Lung (tissue), 11 donors: ENCODE measurements at regions not wholly inside any gene's neighbourhood (a gene's known extent, or its start where the extent isn't known, plus 50 kb on each side); places are given as distances from the start of the nearest gene placed in this dataset.

ENCODE experiments used
- ATAC-seq: fragments of 200-7000 bp; cut with Tn5 transposase; one replicate; pipeline ENCODE4 v1.9.1; 2020; ENCODE audit warnings: moderate number of reproducible peaks; ENCODE audit not compliant: insufficient read depth, low FRiP score
- DNase-seq, 3 donors: peaks; one replicate each; pipeline ENCODE4 v3.0.0-alpha.2; 2013 to 2017
- H3K27ac ChIP-seq, 2 donors: one replicate each; pipeline ENCODE4 v1.5.1; 2013; ENCODE audit warnings: mild to moderate bottlenecking in 2 of 2, moderate library complexity in 2 of 2, control low read depth in 1 of 2, inconsistent platforms in 1 of 2, low read depth in 1 of 2, low read length in 1 of 2
- H3K27me3 ChIP-seq, 3 donors: one replicate each; pipeline ENCODE4 v1.5.1; 2013; ENCODE audit warnings: low read length in 2 of 3; ENCODE audit not compliant: control insufficient read depth in 3 of 3, insufficient read depth in 3 of 3
- H3K36me3 ChIP-seq, 4 donors: one replicate each; pipeline ENCODE4 v1.5.1; 2013; ENCODE audit warnings: low read length in 4 of 4, mild to moderate bottlenecking in 1 of 4, moderate library complexity in 1 of 4; ENCODE audit not compliant: control insufficient read depth in 4 of 4, insufficient read depth in 4 of 4
- H3K4me1 ChIP-seq, 5 donors: one replicate each; pipeline ENCODE4 v1.5.1; 2013; ENCODE audit warnings: low read length in 5 of 5, mild to moderate bottlenecking in 2 of 5, moderate library complexity in 1 of 5; ENCODE audit not compliant: control insufficient read depth in 5 of 5, insufficient read depth in 5 of 5
- H3K4me3 ChIP-seq: one replicate; pipeline ENCODE4 v1.5.1; 2013; ENCODE audit warnings: mild to moderate bottlenecking, control low read depth, moderate library complexity
- H3K9ac ChIP-seq, 2 donors: one replicate each; pipeline ENCODE4 v1.5.1; 2013; ENCODE audit warnings: low read length in 2 of 2, control low read depth in 1 of 2; ENCODE audit not compliant: insufficient read depth in 1 of 2
- H3K9me3 ChIP-seq, 4 donors: one replicate each; pipeline ENCODE4 v1.5.1; 2013; ENCODE audit warnings: low read length in 3 of 4, mild to moderate bottlenecking in 1 of 4, moderate library complexity in 1 of 4; ENCODE audit not compliant: control insufficient read depth in 4 of 4, insufficient read depth in 3 of 4
- WGBS, 2 donors: extraction: QIAGEN DNeasy Blood & Tissue Kit; methylation state at CpG; one replicate each; pipeline ENCODE4 v1.1.7; 2013; 5-methylcytosine and 5-hydroxymethylcytosine counted together
- TF ChIP-seq, protein P1 (sequence below): IDR thresholded peaks from 2 replicates; pipeline ENCODE4 v1.5.1; 2012; ENCODE audit warnings: mild to moderate bottlenecking; ENCODE audit errors: control extremely low read depth, extremely low read depth
- donor health status: control.
- donor health status: control.
- donor health status: Bipolar disorder and iron deficiency.
- donor health status: healthy.
- donor health status: DM: yes; HTN: yes; CAD: no.

DNA sequence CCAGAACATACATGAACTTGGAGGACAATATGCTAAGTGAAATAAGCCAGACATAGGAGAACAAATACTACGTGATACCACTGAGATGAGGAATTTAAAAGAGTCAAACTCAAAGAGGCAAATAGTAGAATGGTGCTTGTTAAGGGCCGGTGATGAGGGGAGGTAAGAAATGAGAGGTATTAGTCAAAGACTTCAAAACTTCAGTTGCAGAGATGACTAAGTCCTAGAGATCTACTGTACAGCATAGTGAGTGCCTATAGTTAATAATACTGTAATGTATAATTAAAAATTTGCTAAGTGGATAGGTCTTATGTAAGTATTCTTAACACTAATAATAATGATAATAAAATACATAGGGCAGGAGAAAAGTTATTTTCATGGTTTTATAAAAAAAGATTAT, 126.9 kb upstream of the VEGFC start:
- DNase-seq (no peak), ATAC-seq (no peak)
- TF ChIP-seq, protein P1, sequence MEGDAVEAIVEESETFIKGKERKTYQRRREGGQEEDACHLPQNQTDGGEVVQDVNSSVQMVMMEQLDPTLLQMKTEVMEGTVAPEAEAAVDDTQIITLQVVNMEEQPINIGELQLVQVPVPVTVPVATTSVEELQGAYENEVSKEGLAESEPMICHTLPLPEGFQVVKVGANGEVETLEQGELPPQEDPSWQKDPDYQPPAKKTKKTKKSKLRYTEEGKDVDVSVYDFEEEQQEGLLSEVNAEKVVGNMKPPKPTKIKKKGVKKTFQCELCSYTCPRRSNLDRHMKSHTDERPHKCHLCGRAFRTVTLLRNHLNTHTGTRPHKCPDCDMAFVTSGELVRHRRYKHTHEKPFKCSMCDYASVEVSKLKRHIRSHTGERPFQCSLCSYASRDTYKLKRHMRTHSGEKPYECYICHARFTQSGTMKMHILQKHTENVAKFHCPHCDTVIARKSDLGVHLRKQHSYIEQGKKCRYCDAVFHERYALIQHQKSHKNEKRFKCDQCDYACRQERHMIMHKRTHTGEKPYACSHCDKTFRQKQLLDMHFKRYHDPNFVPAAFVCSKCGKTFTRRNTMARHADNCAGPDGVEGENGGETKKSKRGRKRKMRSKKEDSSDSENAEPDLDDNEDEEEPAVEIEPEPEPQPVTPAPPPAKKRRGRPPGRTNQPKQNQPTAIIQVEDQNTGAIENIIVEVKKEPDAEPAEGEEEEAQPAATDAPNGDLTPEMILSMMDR = no peak
- Histone ChIP-seq H3K27ac (no peak overlapping the region), H3K9ac (no peak overlapping the region), H3K36me3 (no peaks in the 10 kb centered on the region), H3K4me1 (no peaks in the 10 kb centered on the region), H3K27me3 (no peaks in the 10 kb centered on the region), H3K9me3 (peaks cover 0 to 3% (median 0%) of the 10 kb centered on the region in 4 donors), H3K4me3 (no peak overlapping the region)
- WGBS, 2 donors = 79 to 94% methylated on average over 2 of the region's 2 CpGs

DNA sequence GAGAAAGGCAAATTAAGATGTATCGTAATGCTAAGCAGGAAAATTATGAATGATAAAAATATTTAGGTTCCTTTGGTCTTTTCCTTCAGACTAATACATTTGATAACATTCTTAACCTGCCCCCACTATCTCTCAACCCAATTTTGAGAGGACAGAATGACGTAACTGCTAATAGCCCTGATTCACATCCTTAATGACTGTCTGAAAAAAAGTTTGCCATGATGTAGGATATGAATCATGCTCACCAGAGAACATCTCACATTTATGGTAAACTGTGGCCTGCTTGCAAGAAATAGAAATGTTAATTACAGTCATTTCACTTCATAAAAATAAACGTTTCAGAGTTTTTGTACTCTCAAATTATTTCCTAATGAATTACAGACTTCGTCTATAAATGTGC, 128.0 kb upstream of the VEGFC start:
- TF ChIP-seq, protein P1 = no peak
- Histone ChIP-seq H3K4me3 (no peak overlapping the region), H3K36me3 (no peaks in the 10 kb centered on the region), H3K9ac (no peak overlapping the region), H3K4me1 (no peaks in the 10 kb centered on the region), H3K27me3 (no peaks in the 10 kb centered on the region), H3K27ac (no peak overlapping the region), H3K9me3 (peaks cover 0 to 3% (median 0%) of the 10 kb centered on the region in 4 donors)
- 54 to 65% methylated on average over 4 of the region's 4 CpGs for WGBS, 2 donors
- ATAC-seq (no peak), DNase-seq (no peak)

DNA sequence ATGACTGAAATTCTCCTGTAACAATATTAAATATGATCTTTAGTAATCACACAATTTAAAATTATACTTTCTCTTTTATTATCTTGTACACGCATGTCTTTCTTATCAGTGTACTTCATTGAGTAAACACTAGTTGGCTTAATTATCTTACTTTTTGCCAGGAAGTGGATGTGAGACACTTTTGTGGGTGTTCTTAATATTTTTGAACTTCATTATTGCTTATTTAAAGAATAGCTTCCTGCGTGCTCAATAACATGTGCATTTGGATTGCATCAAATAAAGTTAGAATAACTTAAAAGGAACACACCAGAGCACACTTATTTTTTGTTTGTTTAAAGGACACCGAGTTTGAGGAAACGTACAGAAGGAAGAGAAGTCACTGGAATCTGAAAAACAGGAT, 128.5 kb upstream of the VEGFC start:
- TF ChIP-seq, protein P1 = no peak
- H3K27me3 ChIP-seq = no peaks in the 10 kb centered on the region
- peaks cover 0 to 3% (median 0%) of the 10 kb centered on the region in 4 donors for H3K9me3 ChIP-seq
- no peak for DNase-seq
- no peaks in the 10 kb centered on the region for H3K36me3 ChIP-seq
- ATAC-seq = no peak
- WGBS, 2 donors = 38 to 51% methylated on average over 4 of the region's 4 CpGs
- H3K9ac ChIP-seq = no peak overlapping the region
- no peaks in the 10 kb centered on the region for H3K4me1 ChIP-seq
- no peak overlapping the region for H3K4me3 ChIP-seq
- H3K27ac ChIP-seq = no peak overlapping the region

DNA sequence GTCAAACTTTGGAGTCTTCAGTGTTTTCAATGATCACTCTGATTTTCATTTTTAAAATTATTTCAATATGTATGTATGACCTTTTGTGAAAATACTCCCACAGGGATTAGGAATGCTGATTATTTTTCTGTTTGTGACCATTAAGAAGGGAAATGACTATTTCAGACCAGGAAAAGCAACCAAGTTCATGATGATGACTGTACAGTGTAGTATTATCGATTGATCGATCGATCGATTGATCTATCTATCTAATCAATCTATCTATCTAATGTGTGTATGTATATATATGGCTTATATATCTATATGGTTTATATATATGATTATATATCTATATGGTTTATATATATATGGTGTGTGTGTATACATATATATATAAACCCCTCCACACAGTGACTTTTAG, 131.5 kb upstream of the VEGFC start:
- Histone ChIP-seq H3K36me3 (no peaks in the 10 kb centered on the region), H3K9me3 (no peaks in the 10 kb centered on the region), H3K27me3 (no peaks in the 10 kb centered on the region), H3K27ac (no peak overlapping the region), H3K4me1 (no peaks in the 10 kb centered on the region), H3K9ac (no peak overlapping the region), H3K4me3 (no peak overlapping the region)
- DNase-seq (no peak), ATAC-seq (no peak)
- TF ChIP-seq, protein P1 = no peak
- WGBS, 2 donors = 95 to 99% methylated on average over 4 of the region's 4 CpGs
